HFFc6 (cell line): ENCODE measurements at regions not wholly inside any gene's neighbourhood (a gene's known extent, or its start where the extent isn't known, plus 50 kb on each side); places are given as distances from the start of the nearest gene placed in this dataset.

ENCODE experiments used
- DNase-seq: peaks from one replicate; pipeline ENCODE4 v3.0.0-alpha.2; 2018
- H3K27ac Mint-ChIP-seq: 2 replicates; pipeline ENCODE4 v1.8.0; 2020; ENCODE audit warnings: mild to moderate bottlenecking, mixed read lengths
- H3K27me3 Mint-ChIP-seq: 2 replicates; pipeline ENCODE4 v1.8.0; 2021; ENCODE audit warnings: mild to moderate bottlenecking, moderate library complexity, mixed read lengths; ENCODE audit not compliant: insufficient read depth
- H3K36me3 Mint-ChIP-seq: 2 replicates; pipeline ENCODE4 v1.8.0; 2021; ENCODE audit warnings: low read depth, mixed read lengths
- H3K4me1 Mint-ChIP-seq: 2 replicates; pipeline ENCODE4 v1.8.0; 2020; ENCODE audit warnings: low read depth, mixed read lengths
- H3K4me3 Mint-ChIP-seq: 2 replicates; pipeline ENCODE4 v1.8.0; 2020; ENCODE audit warnings: mild to moderate bottlenecking, moderate library complexity, mixed read lengths
- H3K9me3 Mint-ChIP-seq: 2 replicates; pipeline ENCODE4 v1.8.0; 2020; ENCODE audit warnings: mild to moderate bottlenecking, mixed read lengths
- CTCF ChIP-seq: fragments of 200-600 bp; sonication (generic); IDR thresholded peaks from 2 replicates; pipeline ENCODE4 v1.5.0; 2021; ENCODE audit warnings: antibody characterized with exemption, mild to moderate bottlenecking

DNA sequence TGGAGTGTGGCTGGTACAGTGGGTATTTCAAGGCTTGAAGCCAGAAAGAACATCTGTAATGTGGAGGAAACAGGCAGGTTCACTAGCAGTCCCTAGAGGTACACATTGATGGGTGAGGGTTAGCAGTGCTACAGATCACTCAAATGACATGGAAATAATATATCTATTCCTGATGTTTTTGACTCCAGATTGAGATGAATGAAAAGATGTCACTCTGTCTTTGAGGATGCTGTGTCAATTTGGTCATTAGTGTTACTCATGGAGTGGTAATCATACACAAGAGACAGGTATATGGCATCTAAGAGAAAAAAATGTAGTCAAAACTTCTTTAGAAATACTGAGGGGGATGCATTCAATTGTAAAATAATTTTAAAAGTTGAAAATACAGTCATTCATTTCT, 135.1 kb downstream of the ZIC1 start:
- peaks cover 12% of the 10 kb centered on the region for H3K9me3 Mint-ChIP-seq
- no peak for DNase-seq
- TF ChIP-seq CTCF, result no peak
- no peaks in the 10 kb centered on the region for H3K4me1 Mint-ChIP-seq
- H3K27me3 Mint-ChIP-seq, result no peaks in the 10 kb centered on the region; the same call in 1 of the 2 replicates
- no peak overlapping the region for H3K4me3 Mint-ChIP-seq
- H3K27ac Mint-ChIP-seq, result no peak overlapping the region
- H3K36me3 Mint-ChIP-seq, result no peaks in the 10 kb centered on the region; the same call in 1 of the 2 replicates

DNA sequence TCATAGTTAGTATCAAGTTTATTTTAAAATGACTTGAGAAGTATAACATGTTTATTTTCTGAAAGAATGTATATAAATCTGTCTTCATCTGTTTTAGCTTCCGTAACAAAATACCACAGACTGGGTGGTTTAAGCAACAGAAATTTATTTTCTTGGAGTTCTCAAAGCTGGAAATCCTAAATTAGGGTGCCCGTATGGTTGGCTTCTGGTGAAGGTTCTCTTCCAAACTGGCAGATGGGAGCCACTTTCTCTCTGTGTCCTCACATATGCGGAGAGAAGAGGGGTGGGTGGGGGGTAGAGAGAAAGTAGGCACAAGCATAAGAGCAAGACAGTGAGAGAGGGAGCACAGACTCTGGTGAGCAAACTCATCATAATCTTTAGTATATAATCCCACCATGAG, 142.3 kb downstream of the ZIC1 start:
- no peaks in the 10 kb centered on the region for H3K36me3 Mint-ChIP-seq
- TF ChIP-seq CTCF, result no peak
- H3K4me3 Mint-ChIP-seq, result no peak overlapping the region
- no peaks in the 10 kb centered on the region for H3K4me1 Mint-ChIP-seq
- H3K27ac Mint-ChIP-seq, result no peak overlapping the region
- no peaks in the 10 kb centered on the region for H3K27me3 Mint-ChIP-seq
- no peak for DNase-seq
- peaks cover 8% of the 10 kb centered on the region for H3K9me3 Mint-ChIP-seq

- no peaks in the 10 kb centered on the region for H3K4me1 Mint-ChIP-seq
- no peak for DNase-seq
- H3K27ac Mint-ChIP-seq, result no peak overlapping the region
- peaks cover 8% of the 10 kb centered on the region for H3K9me3 Mint-ChIP-seq
- H3K36me3 Mint-ChIP-seq, result no peaks in the 10 kb centered on the region
- H3K27me3 Mint-ChIP-seq, result no peaks in the 10 kb centered on the region
- no peak for TF ChIP-seq CTCF
- H3K4me3 Mint-ChIP-seq, result no peak overlapping the region
These were observed 145.2 kb downstream of the ZIC1 start for GRCh38 chr3:147554332-147554731.

DNA sequence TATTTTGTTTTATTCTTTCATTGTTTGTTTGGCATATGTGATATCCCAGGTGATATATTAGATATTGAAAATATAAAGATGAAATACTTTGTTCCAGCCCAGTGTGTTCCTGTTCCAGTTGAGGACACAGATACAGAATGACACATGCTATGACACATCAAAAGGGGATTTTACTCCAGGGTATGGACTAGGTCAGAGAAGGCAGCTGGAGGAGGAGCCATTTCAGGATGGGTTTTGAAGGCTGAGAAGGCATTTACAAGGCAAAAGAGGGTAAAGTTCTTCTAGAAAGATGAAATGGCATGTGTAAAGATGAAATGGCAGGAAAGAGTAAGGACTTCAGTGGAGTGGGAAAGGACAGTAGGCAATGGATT, 163.8 kb downstream of the ZIC1 start:
- DNase-seq, result no peak
- TF ChIP-seq CTCF, result no peak
- 0 out of 2 replicates have a peak, but pooled peaks cover 5% of the 10 kb centered on the region for H3K9me3 Mint-ChIP-seq
- no peaks in the 10 kb centered on the region for H3K36me3 Mint-ChIP-seq
- H3K27ac Mint-ChIP-seq, result no peak overlapping the region
- peaks cover 21% of the 10 kb centered on the region; the same call in 1 of the 2 replicates for H3K4me1 Mint-ChIP-seq
- H3K27me3 Mint-ChIP-seq, result no peaks in the 10 kb centered on the region; the same call in 1 of the 2 replicates
- H3K4me3 Mint-ChIP-seq, result no peak overlapping the region; the same call in 1 of the 2 replicates

GRCh38 chr3:147574621-147575020, 165.5 kb downstream of the ZIC1 start:
- no peak overlapping the region; the same call in 1 of the 2 replicates for H3K4me3 Mint-ChIP-seq
- H3K27ac Mint-ChIP-seq, result no peak overlapping the region
- H3K4me1 Mint-ChIP-seq, result peaks cover 21% of the 10 kb centered on the region; the same call in 1 of the 2 replicates
- H3K36me3 Mint-ChIP-seq, result no peaks in the 10 kb centered on the region
- no peaks in the 10 kb centered on the region; the same call in 1 of the 2 replicates for H3K27me3 Mint-ChIP-seq
- TF ChIP-seq CTCF, result no peak
- H3K9me3 Mint-ChIP-seq, result 0 out of 2 replicates have a peak, but pooled peaks cover 9% of the 10 kb centered on the region
- no peak for DNase-seq

DNA sequence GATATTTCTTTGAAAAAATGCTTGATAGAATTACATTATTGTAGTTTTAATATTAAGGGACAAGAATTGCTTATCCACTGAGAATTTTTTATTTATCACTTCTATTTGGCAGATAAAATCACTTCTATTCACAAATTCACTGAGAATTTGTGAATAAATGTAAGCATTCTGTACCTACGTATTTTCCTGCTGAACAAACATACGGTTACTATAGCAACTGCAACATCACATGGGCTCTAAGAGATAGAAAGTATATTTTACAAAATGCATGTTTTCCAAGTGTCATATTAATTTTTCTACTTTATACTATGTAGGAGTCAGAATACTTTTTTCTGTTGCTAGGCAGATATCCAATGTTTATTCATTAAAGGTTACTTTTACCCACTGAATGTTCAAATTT, 166.2 kb downstream of the ZIC1 start:
- H3K27me3 Mint-ChIP-seq, result no peaks in the 10 kb centered on the region; the same call in 1 of the 2 replicates
- no peak for TF ChIP-seq CTCF
- 0 out of 2 replicates have a peak, but pooled peaks cover 9% of the 10 kb centered on the region for H3K9me3 Mint-ChIP-seq
- no peak overlapping the region for H3K27ac Mint-ChIP-seq
- no peaks in the 10 kb centered on the region for H3K36me3 Mint-ChIP-seq
- no peak overlapping the region for H3K4me3 Mint-ChIP-seq
- H3K4me1 Mint-ChIP-seq, result peaks cover 21% of the 10 kb centered on the region; the same call in 1 of the 2 replicates
- no peak for DNase-seq
